GM12865 (cell line): ENCODE measurements at regions not wholly inside any gene's neighbourhood (a gene's known extent, or its start where the extent isn't known, plus 50 kb on each side); places are given as distances from the start of the nearest gene placed in this dataset.

Experiments
- DNase-seq: peaks from one replicate; pipeline ENCODE4 v3.0.0; 2010; ENCODE audit warnings: low read depth
- H3K4me3 ChIP-seq: 2 replicates; pipeline ENCODE4 v1.5.1; 2011; ENCODE audit warnings: mild to moderate bottlenecking, low read depth, low read length, control low read depth
- CTCF ChIP-seq: IDR thresholded peaks from 2 replicates; pipeline ENCODE4 v1.5.1; 2011; ENCODE audit warnings: low read length, control low read depth, low read depth, inconsistent platforms; ENCODE audit not compliant: insufficient read depth; ENCODE audit errors: missing control alignments

GRCh38 chr16:27727941-27728340 is 178.0 kb downstream of the KATNIP start:
- no peak for TF ChIP-seq CTCF
- H3K4me3 ChIP-seq: no peak overlapping the region
- no peak for DNase-seq

DNA sequence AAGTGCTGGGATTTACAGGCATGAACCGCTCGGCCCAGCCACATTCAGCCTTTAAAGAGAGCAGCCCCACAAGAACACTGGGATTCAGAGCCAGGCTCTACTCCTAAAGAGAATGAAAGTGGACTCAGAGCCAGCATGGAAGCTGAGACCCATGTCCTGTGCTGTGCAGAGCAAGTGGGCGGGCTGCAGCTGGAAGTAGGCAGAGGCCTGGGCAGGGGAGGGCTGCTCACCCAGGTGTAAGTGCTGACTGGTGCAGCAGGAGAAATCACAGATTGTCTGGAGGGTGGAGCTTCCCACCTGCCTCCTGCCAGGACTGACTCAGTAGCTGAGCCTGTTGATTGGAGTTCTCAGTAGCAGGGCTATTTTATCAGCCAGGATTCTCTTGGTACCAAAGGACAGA is 178.7 kb downstream of the KATNIP start:
- no peak for TF ChIP-seq CTCF
- H3K4me3 ChIP-seq: no peak overlapping the region
- DNase-seq: no peak

- DNase-seq: no peak
- TF ChIP-seq CTCF: no peak
- no peak overlapping the region for H3K4me3 ChIP-seq
Observed at GRCh38 chr16:27729516-27730304, 179.8 kb downstream of the KATNIP start.

DNA sequence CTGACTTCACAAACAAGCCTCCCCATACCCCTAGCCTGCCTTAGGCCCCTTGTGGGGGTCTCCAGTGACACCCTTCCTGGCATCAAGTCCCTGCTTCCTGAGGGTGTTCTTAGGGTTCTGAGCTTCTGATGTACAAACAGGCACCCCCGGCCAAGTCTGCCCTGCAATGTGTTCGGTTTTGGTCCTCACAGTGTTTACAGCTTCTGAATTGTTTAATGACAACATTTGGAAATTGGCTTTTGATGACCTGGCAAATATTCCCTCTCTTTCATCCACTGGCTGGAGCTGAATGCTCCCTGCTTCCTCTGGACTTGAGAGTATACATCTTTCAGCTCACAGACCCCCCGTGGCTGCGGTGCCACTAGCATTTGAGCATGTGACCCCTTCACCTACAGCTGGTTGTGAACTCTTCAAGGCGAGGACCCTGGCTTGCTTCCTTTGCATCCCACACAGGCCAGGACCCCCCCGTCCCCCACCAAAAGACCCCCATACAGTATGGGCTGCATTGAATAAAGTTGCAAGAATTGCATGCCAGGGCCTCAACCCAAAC is 180.8 kb downstream of the KATNIP start:
- no peak for TF ChIP-seq CTCF
- no peak for DNase-seq
- H3K4me3 ChIP-seq: no peak overlapping the region

- TF ChIP-seq CTCF: no peak
- DNase-seq: no peak
- H3K4me3 ChIP-seq: no peak overlapping the region
Observed at GRCh38 chr16:27735031-27735430, 185.1 kb downstream of the KATNIP start.

DNA sequence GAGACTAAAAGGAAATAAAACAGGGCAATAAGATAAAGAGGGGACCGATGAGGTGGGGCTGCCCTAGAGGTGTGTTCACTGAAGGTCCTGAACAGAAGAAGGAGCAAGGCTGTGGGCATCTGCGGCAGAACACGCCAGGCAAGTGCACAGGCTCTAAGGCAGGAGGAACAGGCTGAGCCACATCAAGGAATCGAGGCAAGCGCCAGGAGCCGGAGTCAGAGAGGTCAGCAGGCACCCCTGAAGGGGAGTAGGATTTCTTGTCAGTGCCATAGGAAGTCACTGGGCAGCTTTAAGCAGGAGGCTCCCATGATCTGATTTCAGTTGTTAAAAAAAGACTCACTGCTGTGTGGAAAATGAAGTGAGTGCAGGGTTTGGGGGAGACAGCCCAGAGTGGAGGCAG is 186.5 kb downstream of the KATNIP start:
- no peak for DNase-seq
- no peak for TF ChIP-seq CTCF

DNA sequence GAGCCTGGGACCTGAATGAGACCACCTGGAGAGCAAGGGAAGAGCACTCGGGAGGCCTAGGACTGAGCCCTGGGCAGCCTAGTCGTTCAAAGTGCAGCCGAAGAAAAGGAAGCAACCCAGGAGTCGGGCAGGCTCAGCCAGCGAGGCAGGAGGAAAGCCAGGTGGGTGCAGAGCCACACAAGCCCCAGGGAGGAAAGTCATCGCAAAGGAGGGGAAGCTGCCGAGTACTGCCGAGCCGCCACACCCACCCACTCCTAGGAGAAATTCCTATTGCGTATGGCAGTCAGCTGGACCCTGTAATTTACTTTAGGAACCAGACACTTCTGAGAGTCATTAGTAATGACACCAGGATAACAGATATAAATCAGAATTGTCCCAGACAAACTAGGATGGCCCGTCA is 187.6 kb downstream of the KATNIP start:
- TF ChIP-seq CTCF: no peak
- no peak for DNase-seq
- no peak overlapping the region for H3K4me3 ChIP-seq

More for the DNA sequence above, 186.5 kb downstream of the KATNIP start:
- H3K4me3 ChIP-seq: no peak overlapping the region
